HG03066 (cell line): ENCODE measurements at regions not wholly inside any gene's neighbourhood (a gene's known extent, or its start where the extent isn't known, plus 50 kb on each side); places are given as distances from the start of the nearest gene placed in this dataset.
"Not testable (repeated sequence)": the region's sequence is repeated elsewhere in the genome, so short reads cannot be mapped to it uniquely, and the experiment has no call there.

Experiments used
- ATAC-seq: cut with Tn5 transposase; IDR thresholded peaks from one replicate; pipeline ENCODE4 v1.9.1; 2021; ENCODE audit warnings: low read depth; ENCODE audit not compliant: unreplicated experiment

GRCh38 chr1:242743983-242744780 lies 219.7 kb upstream of the PLD5 start:
- ATAC-seq = no peak

- ATAC-seq = no peak
Measured at GRCh38 chr1:242738702-242739645, 214.5 kb upstream of the PLD5 start.

GRCh38 chr1:242736611-242737010 lies 212.1 kb upstream of the PLD5 start:
- no peak for ATAC-seq

- no peak for ATAC-seq
Measured at GRCh38 chr1:242735323-242735722, 210.8 kb upstream of the PLD5 start.

GRCh38 chr1:242731446-242731845 lies 206.9 kb upstream of the PLD5 start:
- ATAC-seq = no peak

- no peak for ATAC-seq
Measured at GRCh38 chr1:242728696-242729095, 204.2 kb upstream of the PLD5 start.

- ATAC-seq = no peak
Measured at GRCh38 chr1:242723044-242723716, 198.7 kb upstream of the PLD5 start.

GRCh38 chr1:242718967-242719366 lies 194.5 kb upstream of the PLD5 start:
- ATAC-seq = no peak

- no peak for ATAC-seq
Measured at GRCh38 chr1:242712248-242712647, 187.8 kb upstream of the PLD5 start.

- ATAC-seq = no peak
Measured at GRCh38 chr1:242710847-242711246, 186.3 kb upstream of the PLD5 start.

GRCh38 chr1:242710286-242710685 lies 185.8 kb upstream of the PLD5 start:
- ATAC-seq = no peak

- ATAC-seq = no peak
Measured at GRCh38 chr1:242703467-242703866, 179.0 kb upstream of the PLD5 start.

- no peak for ATAC-seq
Measured at GRCh38 chr1:242692988-242693387, 168.5 kb upstream of the PLD5 start.

- ATAC-seq = no peak
Measured at GRCh38 chr1:242691610-242691945, 167.1 kb upstream of the PLD5 start.

- ATAC-seq = no peak
Measured at GRCh38 chr1:242690849-242691609, 166.5 kb upstream of the PLD5 start.

- no peak for ATAC-seq
Measured at GRCh38 chr1:242689378-242689777, 164.9 kb upstream of the PLD5 start.

GRCh38 chr1:242674951-242675645 lies 150.6 kb upstream of the PLD5 start:
- no peak for ATAC-seq

GRCh38 chr1:242673652-242674051 lies 149.2 kb upstream of the PLD5 start:
- no peak for ATAC-seq

- not testable (repeated sequence) for ATAC-seq
Measured at GRCh38 chr1:242673165-242673564, 148.7 kb upstream of the PLD5 start.

GRCh38 chr1:242670019-242670418 lies 145.5 kb upstream of the PLD5 start:
- no peak for ATAC-seq
